ENCODE measurements at regions not wholly inside any gene's neighbourhood (a gene's known extent, or its start where the extent isn't known, plus 50 kb on each side); places are given as distances from the start of the nearest gene placed in this dataset.
A peak's percentile ranks its signal among the peaks of the same experiment; 100 is the strongest.

- TF ChIP-seq POLR2AphosphoS5 (IDR thresholded peaks at IDR 0.05; ENCODE audit: low read depth, low read length): no peak
- TF ChIP-seq FOXP2 (optimal IDR thresholded peaks at IDR 0.05; ENCODE audit: borderline replicate concordance, extremely low read depth, extremely low read length, insufficient read depth): no peak
- no peak for TF ChIP-seq TAF1 (IDR thresholded peaks at IDR 0.05; ENCODE audit: borderline replicate concordance, insufficient read depth, low read length)
- no peak for TF ChIP-seq SIN3A (IDR thresholded peaks at IDR 0.05; ENCODE audit: borderline replicate concordance, insufficient read depth, low read length)
- no peak for TF ChIP-seq REST (IDR thresholded peaks at IDR 0.05; ENCODE audit: insufficient read depth in 1 of 2, low read depth in 2 of 2, low read length in 2 of 2)
These were observed 1477.6 kb downstream of the KCNT2 start for GRCh38 chr1:195130598-195130997.

- TF ChIP-seq REST (IDR thresholded peaks at IDR 0.05; ENCODE audit: insufficient read depth in 1 of 2, low read depth in 2 of 2, low read length in 2 of 2): no peak
- TF ChIP-seq TAF1 (IDR thresholded peaks at IDR 0.05; ENCODE audit: borderline replicate concordance, insufficient read depth, low read length): no peak
- no peak for TF ChIP-seq SIN3A (IDR thresholded peaks at IDR 0.05; ENCODE audit: borderline replicate concordance, insufficient read depth, low read length)
- TF ChIP-seq POLR2AphosphoS5 (IDR thresholded peaks at IDR 0.05; ENCODE audit: low read depth, low read length): no peak
- TF ChIP-seq FOXP2 (optimal IDR thresholded peaks at IDR 0.05; ENCODE audit: borderline replicate concordance, extremely low read depth, extremely low read length, insufficient read depth): no peak
These were observed 1485.7 kb downstream of the KCNT2 start for GRCh38 chr1:195122497-195122896.

GRCh38 chr1:195113471-195113870, 1494.8 kb downstream of the KCNT2 start:
- TF ChIP-seq POLR2AphosphoS5 (IDR thresholded peaks at IDR 0.05; ENCODE audit: low read depth, low read length) (no peak), REST (IDR thresholded peaks at IDR 0.05; ENCODE audit: insufficient read depth in 1 of 2, low read depth in 2 of 2, low read length in 2 of 2) (peak; percentile 55 to 74; a peak in 2 of 4 replicates)

GRCh38 chr1:195105773-195106172, 1502.5 kb downstream of the KCNT2 start:
- TF ChIP-seq POLR2AphosphoS5 (IDR thresholded peaks at IDR 0.05; ENCODE audit: low read depth, low read length): no peak
- TF ChIP-seq SIN3A (IDR thresholded peaks at IDR 0.05; ENCODE audit: borderline replicate concordance, insufficient read depth, low read length): no peak
- TF ChIP-seq REST (IDR thresholded peaks at IDR 0.05; ENCODE audit: insufficient read depth in 1 of 2, low read depth in 2 of 2, low read length in 2 of 2): no peak
- TF ChIP-seq TAF1 (IDR thresholded peaks at IDR 0.05; ENCODE audit: borderline replicate concordance, insufficient read depth, low read length): no peak
- TF ChIP-seq FOXP2 (optimal IDR thresholded peaks at IDR 0.05; ENCODE audit: borderline replicate concordance, extremely low read depth, extremely low read length, insufficient read depth): no peak

- no peak for TF ChIP-seq SIN3A (IDR thresholded peaks at IDR 0.05; ENCODE audit: borderline replicate concordance, insufficient read depth, low read length)
- no peak for TF ChIP-seq FOXP2 (optimal IDR thresholded peaks at IDR 0.05; ENCODE audit: borderline replicate concordance, extremely low read depth, extremely low read length, insufficient read depth)
- no peak for TF ChIP-seq POLR2AphosphoS5 (IDR thresholded peaks at IDR 0.05; ENCODE audit: low read depth, low read length)
- TF ChIP-seq TAF1 (IDR thresholded peaks at IDR 0.05; ENCODE audit: borderline replicate concordance, insufficient read depth, low read length): no peak
- no peak for TF ChIP-seq REST (IDR thresholded peaks at IDR 0.05; ENCODE audit: insufficient read depth in 1 of 2, low read depth in 2 of 2, low read length in 2 of 2)
These were observed 1503.0 kb downstream of the KCNT2 start for GRCh38 chr1:195105281-195105680.
